T-helper 2 cell treated with Interferon-gamma antibody and Interleukin-4, amounts not matched to agents 100 ng/mL and 5 ng/mL, for 36 hours (primary cell): ENCODE measurements at regions not wholly inside any gene's neighbourhood (a gene's known extent, or its start where the extent isn't known, plus 50 kb on each side); places are given as distances from the start of the nearest gene placed in this dataset.

Experiments used
- intact Hi-C: fragments of 100-400 bp; cut with micrococcal nuclease; formaldehyde crosslinking; loops from one replicate; pipeline ENCODE4 v1.15.1; 2023

DNA sequence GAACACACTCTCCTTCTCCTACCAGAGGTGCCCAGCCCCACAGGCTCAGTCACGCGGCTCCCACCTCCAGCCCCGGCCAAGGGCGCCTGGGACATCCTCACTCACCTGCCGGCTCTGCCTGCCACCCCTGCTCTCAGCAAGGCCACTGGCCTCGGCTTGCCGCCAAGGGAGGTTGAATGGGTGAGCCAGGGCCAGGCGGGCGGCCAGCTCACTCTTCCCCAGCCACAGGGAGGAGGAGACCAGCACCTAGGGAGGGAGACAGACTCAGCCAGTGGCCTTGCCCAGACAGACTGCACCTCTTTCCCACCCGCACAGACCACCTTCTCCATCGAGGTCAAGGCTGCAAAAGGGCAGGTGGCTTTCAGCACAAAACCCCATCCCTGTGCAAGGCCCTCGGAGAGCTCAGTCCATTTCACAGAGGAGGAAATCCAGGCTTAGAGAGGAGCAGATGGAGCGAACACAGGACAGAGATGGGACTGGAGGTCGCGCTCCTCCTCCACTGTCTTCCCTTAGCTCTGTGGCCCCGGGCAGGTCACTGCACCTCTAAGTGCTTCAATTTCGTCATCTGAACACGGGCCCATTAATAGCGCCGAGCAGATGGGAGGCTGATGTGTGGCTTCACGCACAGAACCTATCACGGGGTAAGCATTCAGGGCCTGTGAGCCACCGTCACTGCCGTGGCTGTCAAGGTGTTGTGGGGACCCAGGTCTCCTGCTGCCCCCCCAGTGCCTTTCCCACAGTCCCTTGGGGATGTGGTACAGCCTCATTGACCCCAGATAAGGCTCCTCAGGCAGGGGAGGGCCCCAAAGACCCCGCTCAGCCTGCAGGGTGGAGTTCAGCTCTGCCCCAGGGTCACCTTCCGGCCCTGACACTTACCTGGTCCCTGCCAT, 56.1 kb downstream of the RMI2 start:
- intact Hi-C loops = no loop called here

GRCh38 chr16:11402051-11402744, 56.9 kb downstream of the RMI2 start:
- intact Hi-C loops = no loop called here

DNA sequence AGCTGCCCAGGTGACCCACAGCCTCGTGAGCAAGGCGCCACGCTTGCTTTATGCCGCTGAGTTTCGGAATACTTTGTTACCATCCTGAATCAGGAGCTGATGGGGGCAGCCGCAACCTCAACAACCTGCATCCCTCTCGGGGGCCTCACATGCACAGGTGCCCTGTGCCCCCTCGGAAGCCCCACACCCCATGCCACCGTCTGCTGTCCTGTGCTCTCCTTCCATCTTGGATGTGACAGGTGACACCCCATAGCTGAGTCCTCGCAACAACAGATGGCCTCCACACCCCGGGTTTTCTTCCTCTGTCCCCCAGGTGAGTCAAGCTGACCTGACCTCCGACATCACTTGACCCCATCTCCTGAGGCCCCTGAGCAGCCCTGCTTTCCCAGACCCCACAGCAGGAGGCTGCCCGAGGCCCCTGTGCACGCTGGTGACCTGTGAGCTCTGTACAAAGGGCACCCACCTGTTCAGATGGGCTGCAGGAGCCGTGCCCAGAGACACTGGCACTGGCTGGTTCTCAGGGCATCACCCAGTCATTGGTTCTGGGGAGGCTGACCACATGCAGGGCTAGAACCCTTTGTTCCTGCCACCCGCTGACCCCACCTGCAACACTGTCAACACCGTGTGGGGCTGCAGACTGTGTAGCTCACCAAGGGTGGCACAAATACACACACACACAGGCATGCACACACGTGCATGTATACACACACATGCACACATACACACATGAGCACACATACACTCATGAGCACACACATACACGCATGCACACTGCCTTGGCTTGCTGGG, 57.7 kb downstream of the RMI2 start:
- intact Hi-C loops = no loop called here

GRCh38 chr16:11403534-11403795, 58.2 kb downstream of the RMI2 start:
- intact Hi-C loops = no loop called here

DNA sequence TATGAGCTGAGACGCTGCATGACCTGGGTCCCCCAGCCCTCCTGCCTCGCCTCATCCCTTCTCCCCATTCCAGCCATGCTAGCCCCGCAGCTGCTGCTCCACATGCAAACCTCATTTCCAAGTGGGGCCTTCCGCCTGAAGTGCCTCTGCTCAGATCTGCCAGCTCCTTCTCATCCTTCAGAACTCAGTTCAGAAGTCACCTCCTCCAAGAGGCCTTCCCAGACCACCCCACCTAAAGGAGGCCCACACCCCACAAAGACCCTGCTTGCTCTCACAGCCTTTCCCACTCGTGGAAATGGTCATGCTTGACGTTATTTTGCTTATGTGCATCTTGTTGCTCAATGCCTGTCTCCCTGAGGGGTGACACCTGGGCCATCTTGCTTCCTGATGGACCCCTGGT, 58.7 kb downstream of the RMI2 start:
- intact Hi-C loops = no loop called here

DNA sequence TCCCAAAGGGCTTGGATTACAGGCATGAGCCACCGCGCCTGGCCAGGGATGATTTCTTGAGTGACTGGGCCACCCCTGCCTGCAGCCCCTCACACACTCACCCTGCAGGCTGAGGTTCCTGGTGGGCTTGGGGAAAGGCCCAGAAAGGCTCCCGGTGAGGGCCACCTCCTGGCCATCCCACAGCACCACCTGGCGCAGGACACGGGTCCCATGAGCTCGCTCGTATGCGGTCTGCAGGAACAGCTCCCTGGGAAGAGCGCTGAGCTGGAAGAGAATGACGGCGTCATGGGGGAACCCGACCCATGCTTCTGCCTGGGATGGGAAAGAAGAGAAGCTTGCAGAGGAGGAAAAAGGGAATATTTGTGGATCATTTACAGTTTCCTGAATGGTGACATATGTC, 59.3 kb downstream of the RMI2 start:
- intact Hi-C loops = loop anchor here (1.0 to 5.0 kb wide), 3 partner anchors 440 to 663 kb away; no protein-coding TSS in a partner anchor

DNA sequence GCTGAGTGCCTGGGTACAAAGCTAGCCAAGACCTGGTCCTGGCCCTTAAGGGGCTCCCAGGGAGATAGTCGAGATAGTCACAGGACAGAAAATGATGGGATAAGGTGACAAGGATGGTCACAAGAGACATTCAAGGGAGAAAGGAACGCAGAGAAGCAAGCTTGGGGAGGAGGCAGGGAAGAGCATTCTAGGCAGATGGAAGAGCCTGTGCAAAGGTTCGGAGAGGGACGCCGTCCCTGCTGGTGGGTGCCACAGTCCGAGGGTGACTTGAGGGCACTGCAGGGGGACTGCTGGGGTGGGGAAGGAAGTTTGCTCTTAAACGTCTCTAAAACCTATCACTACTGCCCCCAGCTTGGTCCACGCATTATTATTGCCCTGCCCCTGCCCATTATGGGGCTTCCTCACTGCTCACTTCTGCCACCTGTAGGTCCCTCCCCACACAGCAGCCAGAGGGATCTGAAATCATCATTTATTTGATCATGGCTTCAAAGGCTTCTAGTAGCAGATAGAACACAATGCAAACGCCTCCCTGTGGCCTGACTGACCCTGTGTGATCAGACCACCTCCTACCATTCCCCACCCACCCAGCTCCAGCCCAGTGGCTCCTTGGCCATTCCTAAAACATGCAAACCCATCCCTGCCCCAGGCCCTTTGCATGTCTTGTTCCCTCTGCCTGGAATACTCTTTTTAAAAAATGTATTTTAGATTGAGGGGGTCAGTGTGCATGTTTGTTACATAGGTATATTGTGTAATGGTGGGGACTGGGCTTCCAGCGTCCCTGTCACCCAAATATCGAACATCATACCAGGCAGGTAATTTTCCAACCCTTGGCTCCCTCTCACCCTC, 60.3 kb downstream of the RMI2 start:
- intact Hi-C loops = loop anchor here (1.0 to 5.0 kb wide), 4 partner anchors 235 to 662 kb away; no protein-coding TSS in a partner anchor

DNA sequence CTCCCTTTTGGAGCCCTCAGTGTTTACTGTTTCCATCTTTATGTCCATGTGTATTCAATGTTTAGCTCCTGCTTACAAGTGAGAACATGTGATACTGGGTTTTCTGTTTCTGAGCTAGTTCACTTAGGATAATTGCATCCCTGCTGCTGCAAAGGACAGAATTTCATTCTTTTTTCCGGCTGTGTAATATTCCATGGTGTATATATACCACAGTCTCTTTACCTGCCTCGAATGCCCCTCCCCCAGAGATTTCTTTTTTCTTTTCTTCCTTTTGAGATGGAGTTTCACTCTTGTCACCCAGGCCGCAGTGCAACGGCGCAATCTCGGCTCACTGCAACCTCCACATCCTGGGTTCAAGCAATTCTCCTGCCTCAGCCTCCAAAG, 60.9 kb downstream of the RMI2 start:
- intact Hi-C loops = loop anchor here (2.0 to 5.0 kb wide), 2 partner anchors 235 to 661 kb away; no protein-coding TSS in a partner anchor

GRCh38 chr16:11407047-11407982, 62.1 kb downstream of the RMI2 start:
- intact Hi-C loops = loop anchor here (1.0 to 5.0 kb wide), 3 partner anchors 233 to 660 kb away; no protein-coding TSS in a partner anchor

GRCh38 chr16:11408216-11408615, 63.0 kb downstream of the RMI2 start:
- intact Hi-C loops = loop anchor here (5.0 kb wide), 1 partner anchor 659 kb away; no protein-coding TSS in a partner anchor

GRCh38 chr16:11409398-11409797, 64.1 kb downstream of the RMI2 start:
- intact Hi-C loops = loop anchor here (5.0 kb wide), 1 partner anchor 658 kb away; no protein-coding TSS in a partner anchor

DNA sequence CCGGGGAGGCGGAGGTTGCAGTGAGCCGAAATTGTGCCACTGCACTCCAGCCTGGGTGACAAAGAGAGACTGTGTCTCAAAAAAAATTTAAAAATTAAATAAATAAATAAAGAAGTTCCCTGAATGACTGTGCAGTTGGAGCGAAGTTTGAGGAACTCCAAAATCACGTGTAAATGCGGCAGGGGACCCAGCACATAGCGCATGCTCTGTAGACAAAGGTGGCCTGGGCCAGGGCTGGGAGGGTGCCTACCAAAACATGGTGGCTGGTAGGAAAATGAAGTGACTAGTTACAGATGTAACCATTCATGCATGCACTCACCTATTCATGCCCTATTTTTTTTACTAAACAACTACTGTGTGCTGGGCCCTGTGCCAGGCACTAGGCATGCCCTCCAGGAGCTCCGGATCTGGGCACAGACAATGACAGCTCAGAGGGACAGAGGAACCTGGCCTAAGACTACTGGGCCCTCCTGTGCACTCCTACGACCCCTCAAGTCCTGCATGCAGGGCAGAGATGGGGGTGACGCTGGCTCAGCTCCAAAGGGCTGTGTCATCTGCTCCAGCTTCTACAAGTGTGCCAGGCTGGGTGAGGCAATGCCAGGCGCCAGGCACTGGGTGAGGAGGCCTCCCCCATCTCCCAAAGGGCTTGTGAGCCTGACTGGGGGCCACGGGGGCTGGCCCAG, 65.3 kb downstream of the RMI2 start:
- intact Hi-C loops = no loop called here

DNA sequence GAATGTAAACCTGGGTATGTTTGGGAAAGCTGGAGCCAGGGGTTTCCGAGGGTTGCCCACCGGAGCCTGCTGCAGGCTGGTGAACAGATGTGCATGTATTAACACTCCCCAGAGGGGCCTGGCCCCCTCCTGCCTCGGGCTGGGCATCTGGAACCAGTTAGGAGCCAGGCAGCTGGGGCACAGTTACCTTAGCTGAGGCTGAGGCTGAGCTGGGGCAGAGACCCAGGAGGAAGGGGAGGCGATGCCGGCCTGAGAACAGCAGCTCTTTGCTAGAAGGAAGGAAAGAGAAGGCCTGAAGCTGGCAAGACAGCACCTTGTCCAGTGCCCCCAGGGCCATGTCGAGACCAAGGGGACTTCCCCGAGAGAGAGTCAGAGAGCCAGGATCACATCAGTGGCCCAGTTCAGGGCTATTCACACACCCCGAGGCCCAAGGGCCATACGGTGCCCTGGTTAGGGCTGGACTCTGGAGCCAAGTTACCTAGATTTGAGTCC, 65.8 kb downstream of the RMI2 start:
- intact Hi-C loops = no loop called here

- intact Hi-C loops = no loop called here
Measured at GRCh38 chr16:11412175-11412904, 67.1 kb downstream of the RMI2 start.

GRCh38 chr16:11412965-11413887, 68.0 kb downstream of the RMI2 start:
- intact Hi-C loops = no loop called here

- intact Hi-C loops = no loop called here
Measured at GRCh38 chr16:11413907-11414595, 68.8 kb downstream of the RMI2 start.
